ENCODE measurements at regions not wholly inside any gene's neighbourhood (a gene's known extent, or its start where the extent isn't known, plus 50 kb on each side); places are given as distances from the start of the nearest gene placed in this dataset.

GRCh38 chr6:84546427-84546914 is 217.9 kb downstream of the TBX18 start:
- H3K27me3 ChIP-seq (ENCODE audit: control insufficient read depth in 2 of 2, insufficient read depth in 2 of 2, low read length in 2 of 2), result no peaks in the 10 kb centered on the region
- H2AFZ ChIP-seq (ENCODE audit: insufficient read depth, low read depth, low read length, poor library complexity, severe bottlenecking), result no peak overlapping the region
- Mint-ChIP-seq H3K27me3 (ENCODE audit: low read depth in 3 of 3) (peaks cover 0 to 4% (median 0%) of the 10 kb centered on the region in 3 donors), H3K36me3 (no peaks in the 10 kb centered on the region), H3K27ac (no peak overlapping the region), H3K4me1 (no peaks in the 10 kb centered on the region), H3K4me3 (no peak overlapping the region), H3K9me3 (peaks cover 2 to 9% (median 4%) of the 10 kb centered on the region in 7 donors)
- no peaks in the 10 kb centered on the region for H3K4me1 ChIP-seq (ENCODE audit: control insufficient read depth in 1 of 2, insufficient read depth in 2 of 2, low read length in 2 of 2)
- H3K79me2 ChIP-seq (ENCODE audit: insufficient read depth, low read length), result no peaks in the 10 kb centered on the region
- H3K27ac ChIP-seq (ENCODE audit: low read depth in 1 of 2, low read length in 2 of 2), result no peak overlapping the region
- no peak overlapping the region for H3K9ac ChIP-seq (ENCODE audit: insufficient read depth, low read length, poor library complexity, severe bottlenecking)
- no peak overlapping the region for H3K4me3 ChIP-seq (replicated peaks in 1 of 3; ENCODE audit: low read depth in 2 of 3, low read length in 3 of 3)
- peaks cover 0 to 4% of the 10 kb centered on the region in 2 donors for H3K9me3 ChIP-seq (replicated peaks in 1 of 2; ENCODE audit: control insufficient read depth in 1 of 2, insufficient read depth in 1 of 2, low read length in 2 of 2)
- TF ChIP-seq CTCF (IDR thresholded peaks at IDR 0.05), result no peak
- H3K4me2 ChIP-seq (replicated peaks; ENCODE audit: extremely low read depth, low read length, poor library complexity, severe bottlenecking), result no peak overlapping the region
- intact Hi-C loops (cut with micrococcal nuclease), result no loop called here
- DNase-seq, result no peak
- WGBS (ENCODE audit: insufficient coverage), result 72% methylated on average over 5 of the region's 9 CpGs
- no peaks in the 10 kb centered on the region for H4K20me1 ChIP-seq (ENCODE audit: insufficient read depth, low read length)
- no peaks in the 10 kb centered on the region for H3K36me3 ChIP-seq (replicated peaks in 1 of 2; ENCODE audit: control insufficient read depth in 1 of 2, insufficient read depth in 2 of 2, low read length in 2 of 2)

GRCh38 chr6:84539122-84539856 is 225.1 kb downstream of the TBX18 start:
- Mint-ChIP-seq H3K27ac (no peak overlapping the region), H3K4me3 (no peak overlapping the region), H3K9me3 (peaks cover 4 to 17% (median 9%) of the 10 kb centered on the region in 7 donors), H3K36me3 (no peaks in the 10 kb centered on the region), H3K27me3 (ENCODE audit: low read depth in 3 of 3) (peaks cover 0 to 2% (median 0%) of the 10 kb centered on the region in 3 donors), H3K4me1 (no peaks in the 10 kb centered on the region)
- TF ChIP-seq CTCF (IDR thresholded peaks at IDR 0.05), result no peak
- Histone ChIP-seq H3K27me3 (ENCODE audit: control insufficient read depth in 2 of 2, insufficient read depth in 2 of 2, low read length in 2 of 2) (no peaks in the 10 kb centered on the region), H3K4me1 (ENCODE audit: control insufficient read depth in 1 of 2, insufficient read depth in 2 of 2, low read length in 2 of 2) (no peaks in the 10 kb centered on the region), H3K9ac (ENCODE audit: insufficient read depth, low read length, poor library complexity, severe bottlenecking) (no peak overlapping the region), H4K20me1 (ENCODE audit: insufficient read depth, low read length) (no peaks in the 10 kb centered on the region), H3K36me3 (replicated peaks in 1 of 2; ENCODE audit: control insufficient read depth in 1 of 2, insufficient read depth in 2 of 2, low read length in 2 of 2) (no peaks in the 10 kb centered on the region), H2AFZ (ENCODE audit: insufficient read depth, low read depth, low read length, poor library complexity, severe bottlenecking) (no peak overlapping the region), H3K4me3 (replicated peaks in 1 of 3; ENCODE audit: low read depth in 2 of 3, low read length in 3 of 3) (no peak overlapping the region), H3K27ac (ENCODE audit: low read depth in 1 of 2, low read length in 2 of 2) (no peak overlapping the region), H3K9me3 (replicated peaks in 1 of 2; ENCODE audit: control insufficient read depth in 1 of 2, insufficient read depth in 1 of 2, low read length in 2 of 2) (peaks cover 0 to 15% of the 10 kb centered on the region in 2 donors), H3K4me2 (replicated peaks; ENCODE audit: extremely low read depth, low read length, poor library complexity, severe bottlenecking) (no peak overlapping the region), H3K79me2 (ENCODE audit: insufficient read depth, low read length) (no peaks in the 10 kb centered on the region)
- 100% methylated on average over 1 of the region's 4 CpGs for WGBS (ENCODE audit: insufficient coverage)
- no peak for DNase-seq
- intact Hi-C loops (cut with micrococcal nuclease), result no loop called here
